HG03097 (cell line): ENCODE measurements at regions not wholly inside any gene's neighbourhood (a gene's known extent, or its start where the extent isn't known, plus 50 kb on each side); places are given as distances from the start of the nearest gene placed in this dataset.

ENCODE experiments used
- ATAC-seq: cut with Tn5 transposase; IDR thresholded peaks from one replicate; pipeline ENCODE4 v1.9.1; 2021; ENCODE audit not compliant: unreplicated experiment, low FRiP score

DNA sequence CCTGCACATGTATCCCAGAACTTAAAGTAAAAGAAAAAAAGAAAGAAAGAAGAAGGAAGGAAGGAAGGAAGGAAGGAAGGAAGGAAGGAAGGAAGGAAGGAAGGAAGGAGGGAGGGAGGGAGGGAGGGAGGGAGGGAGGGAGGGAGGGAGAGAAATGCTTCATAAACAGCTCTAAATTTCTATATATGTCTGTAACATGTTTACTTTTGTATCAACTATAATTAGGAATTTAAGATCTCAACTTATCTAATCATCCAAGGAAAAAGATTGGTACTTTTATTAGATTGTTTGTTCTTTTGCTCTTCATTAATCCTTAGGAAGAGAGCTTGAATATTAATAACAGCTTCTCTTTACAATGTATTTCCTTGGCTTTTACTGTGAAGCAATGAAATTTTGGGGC lies 195.4 kb upstream of the PRMT6 start:
- no peak for ATAC-seq

DNA sequence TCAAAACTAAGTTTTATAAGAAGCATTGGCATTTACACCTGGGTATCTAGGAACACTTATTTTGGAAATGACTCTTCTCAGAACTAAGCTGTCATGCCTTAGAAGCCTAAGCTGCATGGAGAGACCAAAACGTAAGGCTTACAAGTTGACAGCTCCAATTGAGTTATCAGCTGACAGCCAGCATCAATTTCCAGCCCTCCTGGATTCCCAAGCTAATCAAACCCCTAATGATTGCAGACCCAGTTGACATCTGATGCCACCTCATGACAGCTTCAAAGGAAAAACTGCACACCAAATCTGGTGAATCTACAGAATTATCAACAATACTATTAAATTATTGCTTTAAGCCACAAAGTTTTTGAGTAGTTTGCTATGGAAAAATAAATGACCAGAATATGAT lies 187.6 kb upstream of the PRMT6 start:
- ATAC-seq: no peak

DNA sequence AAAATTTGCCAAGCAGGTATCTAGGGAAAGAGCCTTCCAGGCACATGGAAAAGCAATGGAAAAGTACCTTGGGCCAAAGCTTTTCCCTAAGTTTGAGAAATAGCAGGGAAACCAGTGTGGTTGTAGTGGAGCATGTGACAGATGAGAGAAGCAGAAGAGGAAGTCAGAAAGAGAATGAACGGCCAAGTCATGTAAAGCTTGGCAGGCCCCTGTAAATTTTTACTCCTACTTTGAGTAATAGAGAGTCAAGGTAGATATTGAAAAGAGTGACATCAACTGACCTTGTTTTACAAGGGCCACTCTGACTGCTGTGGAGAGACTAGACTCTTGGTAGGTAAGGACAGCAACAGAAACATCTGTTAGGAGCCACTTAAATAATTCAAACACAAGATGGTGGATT lies 180.9 kb upstream of the PRMT6 start:
- ATAC-seq: peak; percentile 56

DNA sequence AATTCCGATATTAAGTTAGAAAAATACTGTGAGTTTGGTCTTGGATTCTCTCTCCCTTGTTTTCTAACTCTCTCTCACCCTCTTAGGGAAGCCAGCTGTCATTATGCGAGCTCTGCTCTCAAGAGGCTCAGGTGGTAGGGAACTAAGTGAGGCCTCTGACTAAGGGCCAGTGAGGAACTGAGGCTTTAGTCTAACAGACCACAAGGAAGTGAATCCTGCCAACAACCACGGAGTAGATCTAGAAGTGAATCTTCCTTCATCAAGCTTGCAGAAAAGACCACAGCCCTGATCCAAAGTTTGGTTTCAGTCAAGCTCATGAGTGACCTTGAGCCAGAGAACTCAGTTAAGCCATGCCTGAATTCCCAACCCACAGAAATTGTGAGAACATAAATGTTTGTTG lies 180.1 kb upstream of the PRMT6 start:
- ATAC-seq: no peak

DNA sequence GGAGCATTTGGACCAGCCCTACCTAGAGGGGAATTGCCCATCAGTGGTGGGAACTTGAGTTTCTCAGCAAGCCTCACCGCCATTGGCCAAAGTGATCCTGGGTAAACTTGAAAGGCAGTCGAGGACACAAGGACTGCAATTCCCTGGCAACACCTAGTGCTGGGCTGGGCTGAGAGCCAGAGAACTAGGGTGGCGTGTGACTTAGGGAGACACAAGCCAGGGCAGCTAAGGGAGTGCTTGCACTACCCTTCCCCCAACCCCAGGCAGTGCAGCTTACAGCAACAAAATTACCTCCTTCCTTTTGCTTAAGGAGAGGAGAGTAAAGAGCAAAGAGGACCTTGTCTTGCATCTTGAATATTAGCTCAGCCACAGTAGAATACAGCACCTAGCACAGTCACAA lies 176.9 kb upstream of the PRMT6 start:
- ATAC-seq: no peak

DNA sequence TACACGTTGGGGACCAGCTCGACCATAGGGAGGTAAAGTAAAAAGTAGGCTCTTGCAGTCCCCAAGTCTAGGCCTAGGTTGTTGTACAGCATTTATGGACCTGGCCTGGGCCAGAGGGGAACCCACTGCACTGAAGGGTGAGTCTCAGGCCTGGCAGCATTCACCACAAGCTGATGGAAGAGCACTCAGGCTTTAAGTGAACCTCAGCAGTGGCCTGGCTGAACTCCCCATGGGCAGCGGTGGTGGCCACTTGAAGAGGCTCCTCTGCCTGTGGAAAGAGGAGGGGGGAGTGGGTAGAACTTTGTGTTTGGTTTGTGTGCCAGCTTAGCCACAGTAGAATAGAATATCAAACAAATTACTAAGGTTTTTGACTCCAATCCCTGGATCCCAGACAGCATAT lies 176.2 kb upstream of the PRMT6 start:
- no peak for ATAC-seq

DNA sequence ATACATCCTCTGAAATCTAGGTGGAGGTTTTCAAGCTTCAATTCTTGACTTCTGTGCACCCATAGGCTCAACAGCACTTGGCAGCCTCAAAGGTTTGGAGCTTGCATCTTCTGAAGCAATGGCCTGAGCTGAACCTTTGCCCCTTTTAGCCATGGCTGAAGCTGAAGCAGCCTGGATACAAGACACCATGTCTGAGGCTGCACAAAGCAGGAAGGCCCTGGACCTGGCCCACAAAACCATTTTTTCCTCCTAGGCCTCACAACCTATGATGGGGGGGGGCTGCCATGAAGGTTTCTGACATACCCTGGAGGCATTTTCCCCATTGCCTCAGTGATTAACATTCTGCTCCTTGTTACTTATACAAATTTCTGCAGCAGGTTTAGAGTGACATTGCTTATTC lies 173.3 kb upstream of the PRMT6 start:
- ATAC-seq: no peak

GRCh38 chr1:106889059-106889458 lies 167.4 kb upstream of the PRMT6 start:
- ATAC-seq: no peak

- ATAC-seq: no peak
These were observed 166.9 kb upstream of the PRMT6 start for GRCh38 chr1:106889583-106889982.

- ATAC-seq: no peak
These were observed 158.5 kb upstream of the PRMT6 start for GRCh38 chr1:106897976-106898375.

- ATAC-seq: no peak
These were observed 156.8 kb upstream of the PRMT6 start for GRCh38 chr1:106899644-106900043.

GRCh38 chr1:106907795-106908194 lies 148.7 kb upstream of the PRMT6 start:
- ATAC-seq: peak; percentile 100

- no peak for ATAC-seq
These were observed 147.8 kb upstream of the PRMT6 start for GRCh38 chr1:106908689-106909088.

GRCh38 chr1:106910798-106911197 lies 145.7 kb upstream of the PRMT6 start:
- ATAC-seq: no peak

GRCh38 chr1:106912131-106912530 lies 144.3 kb upstream of the PRMT6 start:
- ATAC-seq: no peak

- ATAC-seq: no peak
These were observed 135.3 kb upstream of the PRMT6 start for GRCh38 chr1:106921186-106921585.

- no peak for ATAC-seq
These were observed 132.1 kb upstream of the PRMT6 start for GRCh38 chr1:106924360-106924759.

DNA sequence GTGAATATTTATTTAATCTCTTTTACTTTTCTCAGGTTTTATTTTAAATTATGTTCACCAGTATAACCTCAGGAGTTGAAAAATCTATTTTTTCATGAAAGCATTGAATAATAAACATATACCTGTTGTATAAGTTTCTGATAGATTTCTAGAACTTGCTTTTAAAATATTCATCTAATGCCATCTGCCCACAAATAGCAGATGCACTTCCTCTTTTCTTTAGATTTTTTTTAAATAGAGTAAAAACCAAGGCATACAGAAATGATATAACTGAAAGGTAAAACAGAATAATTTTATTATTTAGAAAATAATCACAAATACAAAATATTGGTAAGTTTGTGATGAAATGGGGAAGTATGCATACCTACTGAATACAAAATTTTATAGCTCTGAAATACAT lies 130.7 kb upstream of the PRMT6 start:
- no peak for ATAC-seq

- ATAC-seq: no peak
These were observed 129.5 kb upstream of the PRMT6 start for GRCh38 chr1:106926803-106927582.

DNA sequence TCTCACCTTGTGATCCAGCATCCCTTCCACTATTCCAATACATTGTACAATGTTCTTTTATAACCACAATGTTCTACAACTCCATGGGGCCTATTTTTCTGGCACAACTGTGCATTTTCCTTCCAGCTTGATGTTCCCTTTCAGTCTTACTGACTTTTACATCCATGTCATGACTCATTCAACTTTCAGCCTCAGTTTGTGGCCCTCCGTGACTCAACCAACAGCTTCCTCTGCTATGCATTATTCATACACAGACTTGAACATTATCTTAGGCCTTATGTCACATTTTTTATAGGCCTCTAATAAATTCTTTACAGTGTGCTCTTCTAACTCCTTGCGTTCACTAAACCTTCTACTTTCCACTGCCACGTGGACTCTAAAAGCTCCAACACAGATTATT lies 119.4 kb upstream of the PRMT6 start:
- no peak for ATAC-seq

DNA sequence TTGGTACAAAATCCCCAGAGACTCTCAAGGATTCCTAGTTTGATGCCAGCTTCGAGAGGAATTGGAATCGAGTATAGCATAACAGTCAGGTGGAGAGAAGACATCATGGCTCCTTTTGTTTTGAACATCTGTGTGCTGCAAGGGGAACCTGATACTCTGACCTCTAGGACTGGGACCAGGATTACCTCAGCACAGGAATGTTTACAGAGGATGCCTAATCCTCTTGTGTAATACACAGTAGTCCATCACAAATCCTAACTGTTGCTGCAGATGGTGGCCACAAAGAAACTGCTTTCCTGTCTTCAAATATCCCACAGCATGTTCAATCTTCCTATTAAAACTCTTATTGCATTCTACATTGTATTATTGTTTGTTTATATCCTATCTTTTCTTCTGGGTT lies 111.8 kb upstream of the PRMT6 start:
- ATAC-seq: no peak

- no peak for ATAC-seq
These were observed 103.7 kb upstream of the PRMT6 start for GRCh38 chr1:106952776-106953175.

- ATAC-seq: no peak
These were observed 101.7 kb upstream of the PRMT6 start for GRCh38 chr1:106954661-106955229.
